HG03039 (cell line): ENCODE measurements at regions not wholly inside any gene's neighbourhood (a gene's known extent, or its start where the extent isn't known, plus 50 kb on each side); places are given as distances from the start of the nearest gene placed in this dataset.
"Not testable (repeated sequence)": the region's sequence is repeated elsewhere in the genome, so short reads cannot be mapped to it uniquely, and the experiment has no call there.

Experiments used
- ATAC-seq: cut with Tn5 transposase; IDR thresholded peaks from one replicate; pipeline ENCODE4 v1.9.1; 2021; ENCODE audit warnings: mild to moderate bottlenecking, moderate library complexity; ENCODE audit not compliant: unreplicated experiment

- ATAC-seq: no peak
Observed at GRCh38 chr10:32217216-32217615, 129.7 kb downstream of the EPC1 start.

- not testable (repeated sequence) for ATAC-seq
Observed at GRCh38 chr10:32213838-32214237, 133.1 kb downstream of the EPC1 start.

DNA sequence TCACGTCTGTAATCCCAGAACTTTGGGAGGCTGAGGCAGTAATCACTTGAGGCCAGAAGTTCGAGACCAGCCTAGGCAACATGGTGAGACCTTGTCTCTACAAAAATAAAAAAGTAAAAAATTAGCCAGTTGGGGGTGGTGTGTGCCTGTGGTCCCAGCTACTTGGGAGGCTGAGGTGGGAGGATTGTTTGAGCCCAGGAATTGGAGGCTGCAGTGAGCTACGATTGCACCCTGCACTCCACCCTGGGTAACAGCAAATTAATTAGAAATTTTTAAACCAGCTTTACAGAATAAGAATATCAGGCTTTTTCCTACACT, 136.0 kb downstream of the EPC1 start:
- no peak for ATAC-seq

DNA sequence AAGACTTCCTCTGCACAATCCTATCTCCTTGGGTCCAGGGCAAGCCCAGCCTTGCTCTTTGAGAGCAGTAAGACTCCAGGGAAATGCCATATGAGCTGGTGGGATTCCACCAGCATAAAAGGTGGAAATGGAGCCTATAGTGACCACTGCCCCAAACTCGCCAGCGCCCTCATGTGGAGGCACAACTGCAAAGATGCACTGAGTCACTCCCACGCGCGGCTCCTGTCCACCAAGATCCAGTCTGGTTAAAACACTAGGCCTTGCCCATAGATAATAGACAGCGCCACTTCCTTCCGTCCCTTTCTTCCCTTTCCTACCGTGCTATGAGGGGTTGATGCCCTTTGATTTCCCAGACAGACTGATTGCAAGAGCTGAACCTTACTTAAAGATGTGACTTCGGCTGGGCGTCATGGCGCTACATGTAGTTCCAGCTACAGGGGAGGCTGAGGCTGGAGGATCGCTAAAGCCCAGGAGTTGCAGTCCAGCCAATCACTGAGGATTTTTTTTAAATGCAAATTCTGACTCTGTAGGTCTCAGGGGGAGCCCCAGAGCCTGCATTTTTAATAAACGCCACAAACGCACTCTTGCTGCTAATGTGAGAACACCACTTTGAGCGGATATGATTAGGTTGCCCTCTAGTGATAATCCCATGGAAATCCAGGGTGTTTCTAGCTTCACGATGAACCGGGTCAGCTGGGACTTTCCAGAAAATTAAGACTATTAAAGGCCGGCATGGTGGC, 136.5 kb downstream of the EPC1 start:
- no peak for ATAC-seq

GRCh38 chr10:32208005-32208404, 139.0 kb downstream of the EPC1 start:
- not testable (repeated sequence) for ATAC-seq

GRCh38 chr10:32207544-32207943, 139.4 kb downstream of the EPC1 start:
- peak; percentile 54 for ATAC-seq

- ATAC-seq: no peak
Observed at GRCh38 chr10:32205670-32206069, 141.3 kb downstream of the EPC1 start.

GRCh38 chr10:32204606-32205005, 142.4 kb downstream of the EPC1 start:
- ATAC-seq: no peak

GRCh38 chr10:32199714-32200394, 143.6 kb upstream of the KIF5B start:
- no peak for ATAC-seq

DNA sequence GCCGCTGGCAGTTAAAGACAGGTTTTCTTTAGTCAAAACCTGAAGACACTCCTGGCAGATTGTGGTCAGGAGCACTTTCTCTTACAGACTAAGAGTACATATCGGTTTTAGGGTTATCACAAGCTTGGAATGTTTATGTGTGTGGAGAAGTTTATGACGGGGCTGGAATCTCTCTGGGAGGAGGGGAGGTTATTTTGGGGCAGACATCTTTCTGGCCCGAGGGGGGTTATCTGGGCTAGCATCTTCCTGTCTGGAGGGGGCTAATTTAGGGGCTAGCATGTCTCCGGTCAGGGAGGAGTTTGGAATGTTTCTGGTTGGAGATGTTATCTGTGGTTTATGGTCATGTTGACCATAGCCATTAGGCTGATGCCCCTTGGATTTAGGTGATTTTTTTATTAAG, 141.2 kb upstream of the KIF5B start:
- no peak for ATAC-seq

GRCh38 chr10:32190890-32191491, 134.8 kb upstream of the KIF5B start:
- no peak for ATAC-seq

- ATAC-seq: no peak
Observed at GRCh38 chr10:32189400-32190084, 133.3 kb upstream of the KIF5B start.

DNA sequence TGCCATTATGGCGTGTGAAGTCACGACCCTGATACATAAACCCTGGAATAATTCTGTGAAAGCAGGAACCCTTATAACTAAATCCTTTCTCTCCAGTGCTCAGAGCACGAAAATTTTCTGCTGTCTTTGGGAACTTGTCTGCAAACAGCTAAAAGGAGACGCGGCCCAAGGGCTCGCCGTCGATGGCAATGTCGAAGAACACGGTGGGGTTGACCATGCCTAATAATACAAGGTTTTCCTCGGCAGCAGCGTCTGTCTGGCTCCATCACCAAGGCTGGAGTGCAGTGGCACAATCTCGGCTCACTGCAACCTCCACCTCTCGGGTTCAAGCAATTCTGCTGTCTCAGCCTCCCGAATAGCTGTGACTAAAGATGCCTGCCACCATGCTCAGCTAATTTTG, 132.4 kb upstream of the KIF5B start:
- not testable (repeated sequence) for ATAC-seq

DNA sequence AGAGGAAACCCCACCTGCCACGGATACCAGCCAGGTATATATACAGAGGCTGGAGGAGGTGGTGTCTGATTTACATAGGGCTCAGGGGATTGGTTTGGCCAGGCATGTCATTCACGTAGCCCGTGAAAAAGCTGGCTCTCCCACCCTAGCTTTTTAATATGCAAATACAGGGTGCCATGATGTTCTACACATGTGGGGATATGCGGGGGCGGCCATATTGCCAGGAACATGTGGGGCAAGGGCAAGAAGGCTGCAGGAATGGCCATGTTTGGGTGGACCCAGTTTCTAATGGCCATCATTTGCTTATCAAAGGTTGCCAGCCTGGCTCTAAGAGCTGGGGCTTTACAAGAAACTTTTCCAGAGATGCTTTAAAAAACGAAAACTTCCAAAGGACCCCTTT, 131.5 kb upstream of the KIF5B start:
- no peak for ATAC-seq

- not testable (repeated sequence) for ATAC-seq
Observed at GRCh38 chr10:32183652-32184051, 127.4 kb upstream of the KIF5B start.

DNA sequence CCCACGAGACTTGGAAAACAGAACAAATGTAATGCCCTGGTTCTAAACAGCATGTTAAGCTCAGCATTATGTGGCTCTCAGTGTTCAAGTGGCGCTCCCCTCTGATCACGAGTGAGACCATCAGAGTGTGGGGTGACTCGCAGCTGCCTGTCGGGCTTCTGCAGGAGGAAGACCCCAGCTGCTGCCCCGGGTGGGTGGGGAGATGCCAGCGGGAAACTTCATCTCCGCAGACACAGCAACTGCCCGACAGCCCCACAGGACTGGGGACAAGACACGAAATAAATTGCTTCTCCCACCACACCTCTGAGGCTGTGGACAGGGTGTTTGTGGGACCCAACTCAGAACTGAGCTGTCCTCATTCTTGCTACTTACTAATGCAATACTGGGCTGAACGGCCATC, 126.3 kb upstream of the KIF5B start:
- no peak for ATAC-seq

DNA sequence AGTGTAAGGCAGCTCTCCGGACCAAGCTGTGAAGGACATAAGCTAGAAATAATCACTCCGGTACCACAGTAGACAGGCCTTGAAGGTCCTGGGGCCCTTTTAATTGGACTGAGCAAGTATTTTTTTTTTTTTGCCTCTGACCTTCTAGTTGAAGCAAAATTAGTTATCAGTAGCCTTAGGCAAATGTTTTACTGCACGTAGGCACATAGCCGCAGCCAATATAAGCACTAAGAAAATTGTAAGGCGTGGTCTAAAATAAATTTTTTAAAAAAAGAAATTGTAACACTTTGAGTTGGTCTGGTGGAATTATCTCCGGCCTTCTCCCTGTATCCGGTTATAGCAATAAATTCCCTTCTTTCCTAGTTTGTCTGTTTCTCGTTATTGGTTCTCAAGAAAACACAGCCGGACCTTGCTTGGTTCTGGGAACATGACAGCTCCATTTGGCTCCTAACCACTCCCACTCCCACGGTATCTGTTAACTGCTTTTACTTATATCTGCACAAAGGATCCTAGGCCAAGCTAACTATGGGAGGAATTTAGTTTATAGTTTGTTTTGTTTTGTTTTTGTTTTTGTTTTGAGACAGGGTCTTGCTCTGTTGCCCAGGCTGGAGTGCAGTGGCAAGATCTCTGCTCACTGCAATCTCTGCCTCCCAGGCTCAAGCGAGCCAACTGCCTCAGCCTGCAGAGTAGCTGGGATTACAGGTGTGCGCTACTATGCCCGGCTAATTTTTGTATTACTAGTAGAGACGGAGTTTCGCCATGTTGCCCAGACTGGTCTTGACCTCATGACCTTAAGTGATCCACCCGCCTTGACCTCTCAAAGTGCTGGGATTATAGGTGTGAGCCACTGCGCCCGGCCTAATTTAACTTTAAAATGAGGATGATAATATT, 124.4 kb upstream of the KIF5B start:
- no peak for ATAC-seq

DNA sequence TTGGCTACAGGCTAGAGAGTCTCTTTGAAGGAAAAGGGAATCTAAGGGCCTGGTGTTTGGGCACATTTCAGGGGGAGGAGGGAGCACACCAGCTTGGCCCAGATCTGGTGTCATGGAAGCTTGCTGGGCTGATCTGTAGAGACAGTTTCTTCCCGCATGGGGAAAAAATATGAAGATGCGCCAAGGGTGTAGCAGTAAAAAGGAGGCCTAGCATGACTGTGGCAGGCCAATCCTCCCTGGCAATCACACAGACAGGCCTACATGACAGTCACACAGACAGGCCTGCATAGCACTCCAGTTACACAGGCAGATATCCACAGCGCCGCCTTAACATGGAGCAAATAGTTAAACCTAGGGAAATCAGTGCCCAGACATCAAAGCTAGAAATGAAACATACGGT, 123.6 kb upstream of the KIF5B start:
- ATAC-seq: no peak

DNA sequence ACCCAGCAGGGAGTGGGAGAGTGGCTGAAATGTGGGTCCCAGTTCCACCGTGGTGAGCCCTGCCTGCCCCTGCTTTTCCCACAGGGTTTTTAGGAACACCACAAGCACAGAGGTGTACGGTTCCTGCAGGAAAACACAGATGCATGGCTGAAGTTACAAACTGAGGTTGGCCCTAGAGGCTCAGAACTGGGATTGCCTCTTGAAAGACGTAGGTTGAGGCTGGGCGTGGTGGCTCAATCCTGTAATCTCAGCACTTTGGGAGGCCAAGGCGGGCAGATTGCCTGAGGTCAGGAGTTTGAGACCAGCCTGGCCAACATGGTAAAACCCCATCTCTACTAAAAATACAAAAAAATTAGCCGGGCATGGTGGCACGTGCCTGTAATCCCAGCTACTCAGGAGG, 121.4 kb upstream of the KIF5B start:
- not testable (repeated sequence) for ATAC-seq

GRCh38 chr10:32175629-32176028, 119.4 kb upstream of the KIF5B start:
- no peak for ATAC-seq
